Left colon (tissue), 2 donors: ENCODE measurements at regions not wholly inside any gene's neighbourhood (a gene's known extent, or its start where the extent isn't known, plus 50 kb on each side); places are given as distances from the start of the nearest gene placed in this dataset.
A peak's percentile ranks its signal among the peaks of the same experiment; 100 is the strongest.

Experiments used
- ATAC-seq: fragments of 200-7000 bp; cut with Tn5 transposase; one replicate; pipeline ENCODE4 v1.9.1; 2020; ENCODE audit warnings: mild to moderate bottlenecking, moderate library complexity
- DNase-seq, 2 donors: peaks; one replicate each; pipeline ENCODE4 v3.0.0-alpha.2; 2020
- intact Hi-C, 2 donors: fragments of 100-400 bp; cut with DNase I in 1 of 2; cut with micrococcal nuclease in 1 of 2; formaldehyde crosslinking; loops; one replicate each; pipeline versions ENCODE4 v1.11.2 to v1.14.0; 2022; cut with DNase I, micrococcal nuclease
- donor health status: DM: no; HTN: no; CAD: no.
- donor health status: DM: yes; HTN: yes; CAD: no.

- ATAC-seq (no peak), DNase-seq (no peak)
- intact Hi-C loops: no loop called here
These were observed 305.9 kb downstream of the BRINP2 start for GRCh38 chr1:177476676-177477075.

GRCh38 chr1:177472567-177472966 lies 301.8 kb downstream of the BRINP2 start:
- intact Hi-C loops: no loop called here
- ATAC-seq (no peak), DNase-seq (no peak)

- ATAC-seq (no peak), DNase-seq (no peak)
- intact Hi-C loops: no loop called here
These were observed 300.5 kb downstream of the BRINP2 start for GRCh38 chr1:177471244-177471643.

GRCh38 chr1:177469519-177469918 lies 298.8 kb downstream of the BRINP2 start:
- intact Hi-C loops: no loop called here
- DNase-seq (no peak), ATAC-seq (no peak)

- DNase-seq (no peak), ATAC-seq (no peak)
- intact Hi-C loops: no loop called here
These were observed 295.5 kb downstream of the BRINP2 start for GRCh38 chr1:177466286-177466685.

- ATAC-seq (no peak), DNase-seq (no peak)
- intact Hi-C loops: no loop called here
These were observed 293.9 kb downstream of the BRINP2 start for GRCh38 chr1:177464686-177465085.

GRCh38 chr1:177451191-177451590 lies 280.4 kb downstream of the BRINP2 start:
- ATAC-seq: peak; percentile 100
- intact Hi-C loops: no loop called here
- DNase-seq: peak; percentile 34 to 48

- intact Hi-C loops: no loop called here
- DNase-seq (no peak), ATAC-seq (no peak)
These were observed 278.0 kb downstream of the BRINP2 start for GRCh38 chr1:177448652-177449357.

- no peak for DNase-seq
- no peak for ATAC-seq
- intact Hi-C loops: no loop called here
These were observed 277.4 kb downstream of the BRINP2 start for GRCh38 chr1:177448036-177448615.

GRCh38 chr1:177444997-177445746 lies 274.4 kb downstream of the BRINP2 start:
- intact Hi-C loops: no loop called here
- peak; percentile 77 for ATAC-seq
- peak; percentile 13 to 26 for DNase-seq

- DNase-seq (no peak), ATAC-seq (no peak)
- intact Hi-C loops: no loop called here
These were observed 272.2 kb downstream of the BRINP2 start for GRCh38 chr1:177443003-177443402.

GRCh38 chr1:177442584-177442983 lies 271.8 kb downstream of the BRINP2 start:
- intact Hi-C loops: no loop called here
- no peak for DNase-seq
- no peak for ATAC-seq

- ATAC-seq (no peak), DNase-seq (no peak)
- intact Hi-C loops: no loop called here
These were observed 270.5 kb downstream of the BRINP2 start for GRCh38 chr1:177441281-177441680.

GRCh38 chr1:177440821-177441220 lies 270.1 kb downstream of the BRINP2 start:
- DNase-seq (no peak), ATAC-seq (no peak)
- intact Hi-C loops: no loop called here

- intact Hi-C loops: no loop called here
- no peak for ATAC-seq
- no peak for DNase-seq
These were observed 268.5 kb downstream of the BRINP2 start for GRCh38 chr1:177439301-177439700.

GRCh38 chr1:177435364-177435763 lies 264.6 kb downstream of the BRINP2 start:
- intact Hi-C loops: no loop called here
- no peak for ATAC-seq
- DNase-seq: no peak

- intact Hi-C loops: no loop called here
- DNase-seq (no peak), ATAC-seq (no peak)
These were observed 262.1 kb downstream of the BRINP2 start for GRCh38 chr1:177432897-177433296.

GRCh38 chr1:177431123-177431522 lies 260.4 kb downstream of the BRINP2 start:
- intact Hi-C loops: no loop called here
- no peak for DNase-seq
- no peak for ATAC-seq

GRCh38 chr1:177429234-177429633 lies 258.5 kb downstream of the BRINP2 start:
- intact Hi-C loops: no loop called here
- no peak for ATAC-seq
- no peak for DNase-seq

GRCh38 chr1:177427811-177428210 lies 257.1 kb downstream of the BRINP2 start:
- intact Hi-C loops: no loop called here
- ATAC-seq (no peak), DNase-seq (no peak)
